BLaER1 treated with 17β-estradiol and CSF1 and Interleukin-3, amounts not matched to agents 10 nM and 100 nM (cell line): ENCODE measurements at regions not wholly inside any gene's neighbourhood (a gene's known extent, or its start where the extent isn't known, plus 50 kb on each side); places are given as distances from the start of the nearest gene placed in this dataset.

Source experiments
- H3K27ac ChIP-seq, 11 experiments: shearing (Covaris generic); formaldehyde crosslinking; 2 replicates each; pipeline ENCODE4 v1.8.1; 2022
- H3K27me3 ChIP-seq, 11 experiments: shearing (Covaris generic); formaldehyde crosslinking; 2 replicates each; pipeline ENCODE4 v1.8.1; 2022
- H3K36me3 ChIP-seq, 11 experiments: shearing (Covaris generic); formaldehyde crosslinking; 2 replicates each; pipeline ENCODE4 v1.8.1; 2022
- H3K4me1 ChIP-seq, 10 experiments: shearing (Covaris generic); formaldehyde crosslinking; 2 replicates each; pipeline ENCODE4 v1.8.1; 2022
- H3K4me2 ChIP-seq, 11 experiments: shearing (Covaris generic); formaldehyde crosslinking; 2 replicates each; pipeline ENCODE4 v1.8.1; 2022
- H3K4me3 ChIP-seq, 10 experiments: shearing (Covaris generic); formaldehyde crosslinking; 2 replicates each; pipeline ENCODE4 v1.8.1; 2022
- H3K9ac ChIP-seq, 11 experiments: shearing (Covaris generic); formaldehyde crosslinking; 2 replicates each; pipeline ENCODE4 v1.8.1; 2022
- H3K9me3 ChIP-seq, 11 experiments: shearing (Covaris generic); formaldehyde crosslinking; replicated peaks in 1 of 11; 2 replicates each; pipeline ENCODE4 v1.8.1; 2022
- H4K20me1 ChIP-seq, 11 experiments: shearing (Covaris generic); formaldehyde crosslinking; 2 replicates each; pipeline ENCODE4 v1.8.1; 2022
- Cebpa-rat ChIP-seq, 11 experiments: shearing (Covaris generic); IDR thresholded peaks; 2 replicates each; pipeline ENCODE4 v1.8.1; 2022

DNA sequence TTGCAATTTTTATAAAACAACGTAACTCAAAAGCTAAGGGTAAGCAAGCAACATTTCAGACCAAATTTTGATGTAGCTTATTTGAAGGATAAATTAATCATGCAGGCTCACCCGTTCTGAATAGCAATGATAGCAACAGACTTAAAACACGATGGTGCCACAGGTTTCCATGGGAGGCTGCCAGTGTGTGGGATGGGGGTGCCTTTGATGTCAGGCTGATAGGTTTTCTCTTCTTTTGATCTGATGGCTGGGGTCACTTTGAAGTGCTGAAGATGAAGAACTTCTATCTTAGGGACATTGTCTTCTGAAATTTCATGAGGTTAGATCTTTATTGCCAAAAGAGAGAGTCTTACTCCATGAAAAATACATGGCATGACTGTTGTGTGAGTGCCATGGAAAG, 206.8 kb downstream of the LPIN1 start:
- Histone ChIP-seq H4K20me1 (no peaks in the 10 kb centered on the region), H3K9ac (no peak overlapping the region), H3K4me1 (peaks cover 38 to 87% (median 68%) of the 10 kb centered on the region in 10 experiments), H3K36me3 (peaks cover 0 to 10% (median 3%) of the 10 kb centered on the region in 11 experiments; a peak in 6 of 22 replicates), H3K27ac (peak overlapping the region in 8 of 11 experiments; percentile 37 to 84 (median 76); a peak in 13 of 22 replicates), H3K4me2 (peak overlapping the region in 8 of 11 experiments; percentile 9 to 61 (median 24); a peak in 9 of 22 replicates), H3K9me3 (peaks cover 24 to 47% (median 34%) of the 10 kb centered on the region in 11 experiments), H3K4me3 (no peak overlapping the region; a peak in 2 of 20 replicates), H3K27me3 (no peaks in the 10 kb centered on the region)
- no peak for TF ChIP-seq Cebpa-rat (IDR thresholded peaks at IDR 0.05)

DNA sequence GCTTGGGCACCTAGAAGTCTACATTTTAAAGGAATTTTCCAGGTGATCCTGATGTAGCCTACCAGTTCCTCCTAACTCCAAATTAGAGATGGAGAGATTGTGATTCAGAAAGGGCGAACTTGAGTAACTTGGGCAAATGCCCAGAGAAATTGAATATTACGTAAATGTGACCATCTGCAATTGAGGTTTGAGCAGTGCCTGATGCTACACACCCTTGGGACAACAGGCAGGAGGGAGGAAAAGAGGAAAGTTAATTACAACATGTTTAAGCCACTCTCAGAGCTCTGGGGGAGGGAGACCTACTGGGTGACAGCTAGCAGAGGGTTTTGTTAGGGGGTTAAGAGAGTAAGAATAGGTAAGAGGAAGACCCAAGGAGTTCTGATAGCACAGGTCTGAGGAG, 208.9 kb downstream of the LPIN1 start:
- Histone ChIP-seq H3K4me2 (peak overlapping the region; percentile 33 to 84 (median 61)), H3K27ac (peak overlapping the region in 8 of 11 experiments; percentile 53 to 84 (median 76); a peak in 16 of 22 replicates), H4K20me1 (no peaks in the 10 kb centered on the region), H3K4me1 (peaks cover 28 to 66% (median 51%) of the 10 kb centered on the region in 10 experiments), H3K9me3 (peaks cover 30 to 54% (median 39%) of the 10 kb centered on the region in 11 experiments), H3K27me3 (no peaks in the 10 kb centered on the region), H3K9ac (peak overlapping the region in 8 of 11 experiments; percentile 40 to 72 (median 58); a peak in 12 of 22 replicates), H3K4me3 (no peak overlapping the region), H3K36me3 (peaks cover 0 to 10% (median 0%) of the 10 kb centered on the region in 11 experiments; a peak in 4 of 22 replicates)
- TF ChIP-seq Cebpa-rat (IDR thresholded peaks at IDR 0.05): peak in 3 of 11 experiments; percentile 17 to 40 (median 21); a peak in 3 of 22 replicates

DNA sequence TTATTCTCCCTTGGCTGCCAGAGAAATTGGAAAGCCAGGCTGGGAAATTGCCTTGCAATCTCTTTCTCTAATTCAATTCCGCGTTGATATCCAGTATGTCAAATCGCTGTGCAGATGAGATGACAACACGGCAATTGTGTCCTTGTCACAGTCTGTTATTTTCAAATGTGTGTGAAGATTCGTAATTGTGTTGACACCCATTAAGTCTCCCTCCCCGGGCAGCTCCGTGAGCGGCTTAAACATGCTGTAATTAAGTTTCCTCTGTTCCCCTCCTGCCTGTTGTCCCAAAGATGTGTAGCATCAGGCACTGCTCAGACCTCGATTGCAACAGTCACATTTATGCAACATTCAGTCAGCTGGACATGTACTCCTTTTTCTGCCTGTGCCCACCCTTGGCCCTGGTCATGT, 209.5 kb downstream of the LPIN1 start:
- no peak for TF ChIP-seq Cebpa-rat (IDR thresholded peaks at IDR 0.05)
- H3K4me2 ChIP-seq: peak overlapping the region; percentile 33 to 84 (median 61)

DNA sequence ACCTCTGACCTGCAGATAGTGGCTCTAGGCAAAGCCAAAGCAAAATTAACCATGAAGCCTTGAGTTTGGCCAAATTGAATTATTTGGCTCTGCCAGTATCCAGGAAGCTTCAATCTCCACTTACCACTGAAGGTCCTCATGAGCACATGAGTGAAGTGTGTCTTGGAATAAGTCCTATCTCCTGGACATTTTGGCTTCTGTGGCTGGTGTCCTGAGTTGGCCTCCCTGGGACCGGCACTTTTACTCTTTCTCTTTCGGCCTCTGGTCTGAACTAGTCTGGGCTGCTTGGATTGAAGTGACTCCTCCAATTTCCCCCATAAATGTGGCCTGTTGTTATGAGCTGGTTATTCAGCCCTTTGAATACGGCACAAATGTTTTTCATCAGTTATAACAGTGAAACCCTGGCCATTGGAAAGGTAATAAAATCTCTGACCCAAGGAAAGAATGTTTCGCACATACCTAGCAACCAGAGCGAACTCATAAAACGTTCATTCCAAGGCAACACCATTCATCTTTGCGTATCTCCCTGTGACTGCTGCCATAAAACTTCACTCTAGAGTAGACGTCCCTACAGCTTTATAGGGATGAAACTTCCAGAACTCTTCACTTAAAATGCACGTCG, 216.4 kb downstream of the LPIN1 start:
- Histone ChIP-seq H3K27me3 (no peaks in the 10 kb centered on the region), H4K20me1 (no peaks in the 10 kb centered on the region), H3K9me3 (peaks cover 13 to 46% (median 26%) of the 10 kb centered on the region in 11 experiments; a peak in 21 of 22 replicates), H3K27ac (no peak overlapping the region), H3K36me3 (no peaks in the 10 kb centered on the region), H3K4me1 (peaks cover 0 to 17% (median 13%) of the 10 kb centered on the region in 10 experiments; a peak in 16 of 20 replicates), H3K4me2 (no peak overlapping the region), H3K9ac (no peak overlapping the region), H3K4me3 (no peak overlapping the region)
- TF ChIP-seq Cebpa-rat (IDR thresholded peaks at IDR 0.05): no peak

More for the DNA sequence above, 209.5 kb downstream of the LPIN1 start:
- Histone ChIP-seq H4K20me1 (no peaks in the 10 kb centered on the region), H3K27me3 (no peaks in the 10 kb centered on the region), H3K4me3 (no peak overlapping the region), H3K36me3 (peaks cover 0 to 10% (median 0%) of the 10 kb centered on the region in 11 experiments; a peak in 4 of 22 replicates), H3K4me1 (peaks cover 23 to 60% (median 46%) of the 10 kb centered on the region in 10 experiments), H3K27ac (peak overlapping the region in 8 of 11 experiments; percentile 53 to 84 (median 76); a peak in 16 of 22 replicates), H3K9me3 (peaks cover 32 to 58% (median 42%) of the 10 kb centered on the region in 11 experiments), H3K9ac (peak overlapping the region in 8 of 11 experiments; percentile 40 to 72 (median 58); a peak in 11 of 22 replicates)

DNA sequence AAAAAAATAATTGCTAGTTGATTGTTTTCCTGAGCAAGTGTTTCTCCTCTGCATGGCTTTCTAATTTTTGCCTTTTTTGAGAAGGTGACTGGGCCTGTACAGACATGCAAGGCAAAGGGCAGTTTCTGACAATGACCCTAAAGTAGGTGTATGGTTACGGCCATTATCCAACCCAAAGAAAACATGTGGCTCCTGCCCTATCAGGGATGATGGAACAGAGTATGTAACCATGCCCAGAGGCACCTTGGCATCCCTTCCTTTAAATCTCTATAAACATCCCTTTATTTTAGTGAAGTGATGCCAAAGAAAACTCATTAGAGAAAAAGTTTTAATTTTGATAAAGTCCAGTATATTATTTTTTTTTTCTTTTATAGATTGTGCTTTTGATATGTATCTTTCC, 217.5 kb downstream of the LPIN1 start:
- peaks cover 0 to 28% (median 23%) of the 10 kb centered on the region in 10 experiments; a peak in 16 of 20 replicates for H3K4me1 ChIP-seq

DNA sequence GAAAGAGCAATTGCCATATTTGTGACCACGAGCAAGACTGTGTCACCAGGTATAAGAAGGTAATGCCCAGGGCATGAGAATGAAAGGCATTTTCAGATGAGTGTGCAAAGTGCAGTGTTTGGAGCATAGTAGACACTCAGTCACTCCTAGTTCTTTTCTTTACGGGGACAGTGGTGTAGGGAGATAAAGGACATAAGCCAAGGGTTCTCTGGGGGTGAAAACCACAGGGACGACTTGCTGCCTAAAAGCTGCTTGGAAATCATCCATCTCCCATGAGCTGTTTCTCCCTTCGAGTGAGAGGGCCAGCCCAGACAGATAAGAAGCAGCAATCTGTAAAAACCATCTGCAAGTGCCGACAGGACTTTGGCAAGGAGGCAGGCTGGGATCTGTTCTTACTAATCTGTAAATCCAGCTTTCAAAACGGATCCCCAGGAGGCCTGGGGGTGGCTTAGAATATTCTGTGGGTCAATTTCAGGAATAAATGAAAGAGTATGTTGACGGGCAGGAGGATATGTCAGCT, 221.6 kb downstream of the LPIN1 start:
- Histone ChIP-seq H3K27me3 (no peaks in the 10 kb centered on the region), H3K4me2 (peak overlapping the region in 8 of 11 experiments; percentile 49 to 72 (median 59); a peak in 16 of 22 replicates), H4K20me1 (no peaks in the 10 kb centered on the region), H3K36me3 (no peaks in the 10 kb centered on the region), H3K4me1 (peaks cover 0 to 28% (median 23%) of the 10 kb centered on the region in 10 experiments; a peak in 16 of 20 replicates), H3K4me3 (no peak overlapping the region), H3K9me3 (peaks cover 19 to 40% (median 32%) of the 10 kb centered on the region in 11 experiments), H3K9ac (no peak overlapping the region), H3K27ac (no peak overlapping the region; a peak in 1 of 22 replicates)
- no peak for TF ChIP-seq Cebpa-rat (IDR thresholded peaks at IDR 0.05)

More for the DNA sequence above, 217.5 kb downstream of the LPIN1 start:
- Histone ChIP-seq H3K4me3 (no peak overlapping the region), H3K27me3 (no peaks in the 10 kb centered on the region), H3K9me3 (peaks cover 13 to 46% (median 24%) of the 10 kb centered on the region in 11 experiments; a peak in 21 of 22 replicates), H3K36me3 (no peaks in the 10 kb centered on the region), H4K20me1 (no peaks in the 10 kb centered on the region), H3K27ac (no peak overlapping the region), H3K4me2 (no peak overlapping the region), H3K9ac (no peak overlapping the region)
- no peak for TF ChIP-seq Cebpa-rat (IDR thresholded peaks at IDR 0.05)

DNA sequence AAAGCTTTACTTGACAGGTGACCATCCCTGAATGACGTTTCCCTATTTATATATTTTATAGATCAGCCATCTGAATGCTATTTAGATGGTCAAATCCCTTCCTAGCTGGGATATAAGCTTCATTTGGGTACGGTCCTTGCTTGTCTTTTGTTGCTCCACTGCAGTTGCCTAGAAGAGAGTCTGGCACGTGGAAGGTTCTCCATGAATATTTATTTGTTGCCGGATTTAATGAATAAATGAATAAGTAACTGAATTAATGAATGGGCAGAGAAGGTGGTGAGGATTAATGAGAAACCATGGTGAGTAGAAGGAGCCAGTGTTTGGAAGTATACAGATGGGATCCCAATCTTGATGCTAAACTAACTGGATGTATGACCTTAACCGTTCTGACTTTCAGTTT, 222.1 kb downstream of the LPIN1 start:
- Histone ChIP-seq H3K4me3 (no peak overlapping the region), H3K27ac (no peak overlapping the region), H3K36me3 (no peaks in the 10 kb centered on the region), H4K20me1 (no peaks in the 10 kb centered on the region), H3K4me2 (peak overlapping the region in 9 of 11 experiments; percentile 6 to 72 (median 58); a peak in 15 of 22 replicates), H3K27me3 (no peaks in the 10 kb centered on the region), H3K4me1 (peaks cover 0 to 28% (median 23%) of the 10 kb centered on the region in 10 experiments; a peak in 16 of 20 replicates), H3K9ac (no peak overlapping the region), H3K9me3 (peaks cover 25 to 45% (median 36%) of the 10 kb centered on the region in 11 experiments)
- no peak for TF ChIP-seq Cebpa-rat (IDR thresholded peaks at IDR 0.05)

DNA sequence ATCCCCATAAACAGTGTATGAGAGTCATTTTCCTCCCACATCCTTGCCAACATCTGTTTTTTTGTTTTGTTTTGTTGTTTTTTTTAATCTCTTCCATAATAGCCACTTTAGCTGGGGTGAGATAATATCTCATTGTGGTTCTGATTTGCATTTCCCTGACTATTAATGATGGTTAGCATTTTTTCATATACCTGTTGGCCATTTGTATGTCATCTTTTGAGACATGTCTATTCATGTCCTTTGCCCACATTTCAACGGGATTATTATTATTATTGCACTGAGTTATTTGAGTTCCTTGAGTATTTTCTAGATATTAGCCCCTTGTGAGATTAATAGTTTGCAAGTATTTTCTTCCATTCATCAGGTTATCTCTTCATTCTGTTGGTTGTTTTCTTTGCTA, 223.3 kb downstream of the LPIN1 start:
- Histone ChIP-seq H3K4me1 (peaks cover 0 to 28% (median 23%) of the 10 kb centered on the region in 10 experiments; a peak in 16 of 20 replicates), H3K27me3 (no peaks in the 10 kb centered on the region), H3K4me2 (no peak overlapping the region), H4K20me1 (no peaks in the 10 kb centered on the region), H3K9ac (no peak overlapping the region), H3K36me3 (0 out of 22 replicates have a peak, but pooled peaks cover 0 to 3% (median 0%) of the 10 kb centered on the region in 11 experiments), H3K27ac (no peak overlapping the region), H3K9me3 (peaks cover 37 to 57% (median 49%) of the 10 kb centered on the region in 11 experiments), H3K4me3 (no peak overlapping the region)
- TF ChIP-seq Cebpa-rat (IDR thresholded peaks at IDR 0.05): no peak

DNA sequence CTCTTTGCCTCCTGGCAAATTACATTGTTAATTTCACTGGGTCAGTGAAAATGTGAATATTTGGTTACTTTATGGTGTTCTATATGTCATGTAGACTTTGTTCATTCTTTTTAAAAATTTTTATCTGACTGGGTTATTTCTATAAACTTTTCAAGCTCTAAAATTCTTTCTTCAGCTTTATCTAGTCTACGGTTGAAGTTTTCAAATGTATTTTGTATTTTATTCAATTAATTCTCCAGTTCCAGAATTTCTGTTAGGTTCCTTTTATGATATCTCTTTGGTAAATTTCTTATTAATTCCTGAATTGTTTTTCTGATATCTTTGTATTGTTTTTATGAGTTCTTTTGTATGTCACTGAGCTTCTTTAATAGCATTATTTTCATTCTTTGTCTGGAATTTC, 228.1 kb downstream of the LPIN1 start:
- peaks cover 58 to 78% (median 66%) of the 10 kb centered on the region in 11 experiments for H3K9me3 ChIP-seq
- peaks cover 0 to 10% (median 0%) of the 10 kb centered on the region in 11 experiments; a peak in 2 of 22 replicates for H3K36me3 ChIP-seq
- H3K4me2 ChIP-seq: no peak overlapping the region
- no peaks in the 10 kb centered on the region for H3K27me3 ChIP-seq
- H4K20me1 ChIP-seq: no peaks in the 10 kb centered on the region
- no peaks in the 10 kb centered on the region; a peak in 1 of 20 replicates for H3K4me1 ChIP-seq
- no peak for TF ChIP-seq Cebpa-rat (IDR thresholded peaks at IDR 0.05)
- H3K4me3 ChIP-seq: no peak overlapping the region
- no peak overlapping the region for H3K9ac ChIP-seq
- no peak overlapping the region for H3K27ac ChIP-seq
